GM21390 (cell line): ENCODE measurements at regions not wholly inside any gene's neighbourhood (a gene's known extent, or its start where the extent isn't known, plus 50 kb on each side); places are given as distances from the start of the nearest gene placed in this dataset.

Source experiments
- ATAC-seq: cut with Tn5 transposase; IDR thresholded peaks from one replicate; pipeline ENCODE4 v1.9.1; 2021; ENCODE audit not compliant: unreplicated experiment

DNA sequence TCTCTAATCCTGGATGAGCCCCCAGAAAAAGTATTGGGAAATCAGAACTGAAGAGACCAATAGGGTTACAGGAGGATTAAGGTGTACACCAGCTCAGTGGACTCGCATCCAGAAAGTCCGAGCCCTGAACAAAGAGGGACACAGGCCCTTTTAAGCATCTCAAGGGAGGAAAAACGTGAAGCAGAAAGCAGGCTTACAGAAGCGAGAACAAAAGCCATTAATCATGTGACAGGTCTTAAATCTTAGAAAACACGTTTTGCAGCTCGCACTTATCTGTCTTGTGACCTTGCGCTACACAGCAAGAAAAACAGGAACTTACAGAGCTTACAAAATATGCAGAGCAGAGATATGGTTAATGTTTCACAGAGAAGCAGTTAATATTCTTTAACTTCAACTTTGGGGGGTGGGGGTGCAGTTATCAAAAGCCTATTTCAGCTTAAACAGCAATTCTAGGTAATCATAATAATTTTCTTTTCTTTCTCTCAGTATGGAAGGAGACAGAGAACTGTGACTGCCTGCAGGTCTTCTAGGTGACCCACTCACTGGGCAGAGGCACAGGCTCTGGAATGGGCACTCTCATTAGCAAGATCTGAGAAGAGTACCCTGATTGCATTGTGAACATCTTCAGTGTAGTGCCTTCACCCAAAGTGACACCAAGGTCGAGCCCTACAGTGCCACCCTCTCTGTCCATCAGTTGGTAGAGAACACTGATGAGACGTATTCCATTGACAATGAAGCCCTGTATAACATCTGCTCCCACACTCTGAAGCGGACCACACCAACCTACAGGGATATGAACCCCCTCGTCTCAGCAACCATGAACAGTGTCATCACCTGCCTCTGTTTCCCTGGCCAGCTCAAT lies 65.0 kb upstream of the MOCS1 start:
- no peak for ATAC-seq

DNA sequence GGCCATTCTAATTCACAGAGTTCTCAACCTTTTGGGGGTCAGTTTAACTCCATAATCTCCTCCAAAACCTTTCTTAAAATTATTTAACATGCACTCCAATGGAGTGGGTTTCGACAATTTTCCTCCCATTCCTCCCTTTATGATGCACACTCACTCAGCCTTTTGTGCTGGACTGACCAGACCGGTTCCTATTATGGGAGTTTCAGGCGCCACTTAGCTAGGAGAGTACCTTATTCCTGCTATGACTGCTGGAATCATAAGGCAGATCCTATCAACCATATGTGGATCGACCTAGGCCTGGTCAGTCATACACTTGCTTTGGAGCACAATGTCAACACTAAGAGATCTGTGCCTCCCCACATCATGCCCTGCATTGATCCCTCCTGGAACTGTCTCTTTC lies 63.9 kb upstream of the MOCS1 start:
- no peak for ATAC-seq

DNA sequence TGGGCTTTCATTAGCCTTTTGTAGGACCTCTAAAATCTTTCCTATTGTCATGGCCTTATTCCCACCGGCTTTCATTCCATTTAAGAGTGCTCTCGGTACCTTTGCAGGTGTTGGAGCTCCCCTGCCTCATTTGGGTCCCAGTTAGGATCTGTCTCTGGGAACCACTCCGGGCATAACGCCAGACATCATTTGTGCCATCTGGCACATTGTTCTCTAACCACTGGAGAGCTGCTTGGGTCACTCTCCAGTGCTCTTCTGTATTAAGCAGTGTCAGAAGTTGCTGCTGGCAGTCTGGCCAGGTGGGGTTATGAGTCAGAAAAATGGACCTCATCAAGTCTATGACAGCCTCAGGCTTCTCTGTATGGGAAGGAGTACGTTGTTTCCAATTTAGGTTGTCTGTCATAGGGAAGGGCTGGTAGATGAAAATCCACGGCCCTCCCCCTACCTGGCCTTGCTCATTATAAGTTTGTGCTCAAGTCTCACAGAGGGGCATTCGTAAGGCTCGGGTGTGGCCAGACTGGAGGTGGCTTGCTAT lies 62.9 kb upstream of the MOCS1 start:
- ATAC-seq: no peak

DNA sequence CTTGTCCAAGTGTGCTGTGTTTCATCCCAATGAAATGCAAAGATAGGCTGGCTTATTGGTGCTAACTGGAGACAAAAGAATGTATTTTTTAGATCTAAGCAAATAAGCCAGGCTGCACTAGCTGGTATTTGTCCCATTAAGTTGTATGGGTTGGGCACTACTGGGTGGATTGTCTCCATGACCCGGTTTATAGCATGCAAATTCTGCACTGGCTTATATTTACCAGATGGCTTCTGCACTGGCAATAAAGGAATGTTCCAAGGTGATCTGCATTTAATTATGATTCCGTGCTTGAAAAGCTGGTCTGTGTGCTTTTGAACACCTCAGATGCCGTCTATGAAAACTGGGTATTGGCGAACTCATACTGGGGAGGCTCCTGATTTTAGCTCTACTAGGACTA lies 61.4 kb upstream of the MOCS1 start:
- no peak for ATAC-seq

DNA sequence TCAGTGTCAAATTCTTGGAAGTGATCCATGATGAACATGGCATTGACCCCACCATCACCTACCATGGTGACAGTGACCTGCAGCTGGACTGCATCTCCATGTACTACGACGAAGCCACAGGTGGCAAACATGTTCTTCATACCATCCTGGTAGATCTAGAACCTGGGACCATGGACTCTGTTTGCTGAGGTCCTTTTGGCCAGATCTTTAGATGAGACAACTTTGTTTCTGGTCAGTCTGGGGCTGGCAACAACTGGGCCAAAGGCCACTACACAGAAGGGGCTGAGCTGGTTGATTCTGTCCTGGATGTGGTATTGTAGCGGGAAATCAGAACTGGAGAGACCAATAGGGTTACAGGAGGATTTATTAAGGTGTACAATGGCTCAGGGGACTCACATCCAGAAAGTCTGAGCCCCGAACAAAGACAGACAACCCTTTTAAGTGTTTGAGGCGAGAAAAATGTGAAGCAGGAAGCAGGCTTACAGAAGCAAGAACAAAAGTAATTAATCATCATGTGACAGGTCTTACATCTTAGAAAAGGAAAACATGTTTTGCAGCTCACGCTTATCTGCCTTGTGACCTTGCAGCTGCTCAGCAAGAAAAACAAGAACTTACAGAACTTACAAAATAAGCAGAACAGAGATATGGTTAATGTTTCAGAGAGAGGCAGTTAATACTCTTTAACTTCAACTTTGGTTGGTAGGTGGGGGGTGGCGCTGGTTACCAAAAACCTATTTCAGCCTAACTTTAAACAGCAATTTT lies 58.8 kb upstream of the MOCS1 start:
- no peak for ATAC-seq
